Thyroid gland (tissue), 4 donors: ENCODE measurements at regions not wholly inside any gene's neighbourhood (a gene's known extent, or its start where the extent isn't known, plus 50 kb on each side); places are given as distances from the start of the nearest gene placed in this dataset.
"Not testable (repeated sequence)": the region's sequence is repeated elsewhere in the genome, so short reads cannot be mapped to it uniquely, and the experiment has no call there.

Source experiments
- DNase-seq, 2 donors: peaks; one replicate each; pipeline ENCODE4 v3.0.0-alpha.2; 2019
- H3K27ac ChIP-seq, 3 donors: fragments of 200-600 bp; sonication (generic); 1 replicate in 2 of 3; 2 replicates in 1 of 3; pipeline ENCODE4 v1.5.1; 2016 to 2019; ENCODE audit warnings: mild to moderate bottlenecking in 1 of 3, moderate library complexity in 1 of 3
- H3K27me3 ChIP-seq: fragments of 200-600 bp; sonication (generic); one replicate; pipeline ENCODE4 v1.5.1; 2019
- H3K36me3 ChIP-seq, 2 donors: fragments of 200-600 bp; sonication (generic); one replicate each; pipeline ENCODE4 v1.5.1; 2016 to 2019
- H3K4me1 ChIP-seq, 2 donors: fragments of 200-600 bp; sonication (generic); one replicate each; pipeline ENCODE4 v1.5.1; 2017 to 2019
- H3K4me3 ChIP-seq, 3 donors: fragments of 200-600 bp; sonication (generic); replicated peaks in 1 of 3; 1 replicate in 2 of 3; 2 replicates in 1 of 3; pipeline ENCODE4 v1.5.1; 2016; ENCODE audit warnings: mild to moderate bottlenecking in 1 of 3
- H3K9me3 ChIP-seq: fragments of 200-600 bp; sonication (generic); one replicate; pipeline ENCODE4 v1.5.1; 2017
- POLR2A ChIP-seq, 2 donors: fragments of 450-650 bp; IDR thresholded peaks; one replicate each; pipeline ENCODE4 v1.6.1; 2017; ENCODE audit warnings: antibody characterized with exemption in 2 of 2, mild to moderate bottlenecking in 2 of 2, moderate library complexity in 1 of 2
- WGBS, 2 donors: methylation state at CpG; one replicate each; pipeline ENCODE4 v1.1.5; 2017; 5-methylcytosine and 5-hydroxymethylcytosine counted together
- intact Hi-C: fragments of 100-400 bp; cut with DNase I; formaldehyde crosslinking; loops from one replicate; pipeline ENCODE4 v1.15.1; 2023
- TF ChIP-seq, protein P1 (sequence below), 6 experiments: fragments of 200-600 bp in 3 of 6; fragments of 450-650 bp in 3 of 6; sonication (generic) in 3 of 6; IDR thresholded peaks; one replicate each; pipeline ENCODE4 v1.5.1; 2016 to 2019; ENCODE audit warnings: antibody characterized with exemption in 6 of 6, mild to moderate bottlenecking in 2 of 6, inconsistent platforms in 1 of 6, moderate library complexity in 1 of 6

DNA sequence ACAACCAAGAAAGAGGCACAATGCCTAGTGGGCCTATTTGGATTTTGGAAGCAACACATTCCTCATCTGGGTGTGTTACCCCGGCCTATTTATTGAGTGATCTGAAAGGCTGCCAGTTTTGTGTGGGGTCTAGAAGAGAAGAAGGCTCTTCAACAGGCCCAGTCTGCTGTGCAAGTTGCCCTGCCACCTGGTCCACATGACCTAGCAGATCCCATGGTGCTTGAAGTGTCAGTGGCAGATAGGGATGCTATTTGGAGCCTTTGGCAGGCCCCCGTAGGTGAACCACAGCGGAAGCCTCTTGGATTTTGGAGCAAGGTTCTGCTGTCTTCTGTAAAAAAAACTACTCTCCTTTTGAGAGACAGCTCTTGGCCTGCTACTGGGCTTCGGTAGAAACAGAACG, 820.1 kb downstream of the TMTC2 start:
- no peak for DNase-seq
- H3K27me3 ChIP-seq = no peaks in the 10 kb centered on the region
- intact Hi-C loops = no loop called here
- no peaks in the 10 kb centered on the region for H3K9me3 ChIP-seq
- no peak overlapping the region for H3K27ac ChIP-seq
- TF ChIP-seq POLR2A (IDR thresholded peaks at IDR 0.05) = no peak
- TF ChIP-seq, protein P1, sequence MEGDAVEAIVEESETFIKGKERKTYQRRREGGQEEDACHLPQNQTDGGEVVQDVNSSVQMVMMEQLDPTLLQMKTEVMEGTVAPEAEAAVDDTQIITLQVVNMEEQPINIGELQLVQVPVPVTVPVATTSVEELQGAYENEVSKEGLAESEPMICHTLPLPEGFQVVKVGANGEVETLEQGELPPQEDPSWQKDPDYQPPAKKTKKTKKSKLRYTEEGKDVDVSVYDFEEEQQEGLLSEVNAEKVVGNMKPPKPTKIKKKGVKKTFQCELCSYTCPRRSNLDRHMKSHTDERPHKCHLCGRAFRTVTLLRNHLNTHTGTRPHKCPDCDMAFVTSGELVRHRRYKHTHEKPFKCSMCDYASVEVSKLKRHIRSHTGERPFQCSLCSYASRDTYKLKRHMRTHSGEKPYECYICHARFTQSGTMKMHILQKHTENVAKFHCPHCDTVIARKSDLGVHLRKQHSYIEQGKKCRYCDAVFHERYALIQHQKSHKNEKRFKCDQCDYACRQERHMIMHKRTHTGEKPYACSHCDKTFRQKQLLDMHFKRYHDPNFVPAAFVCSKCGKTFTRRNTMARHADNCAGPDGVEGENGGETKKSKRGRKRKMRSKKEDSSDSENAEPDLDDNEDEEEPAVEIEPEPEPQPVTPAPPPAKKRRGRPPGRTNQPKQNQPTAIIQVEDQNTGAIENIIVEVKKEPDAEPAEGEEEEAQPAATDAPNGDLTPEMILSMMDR (IDR thresholded peaks at IDR 0.05) = no peak
- WGBS, 2 donors = 94 to 95% methylated on average over 4 to 5 of the region's 5 CpGs
- no peak overlapping the region for H3K4me3 ChIP-seq
- H3K4me1 ChIP-seq = no peaks in the 10 kb centered on the region
- H3K36me3 ChIP-seq = no peaks in the 10 kb centered on the region

DNA sequence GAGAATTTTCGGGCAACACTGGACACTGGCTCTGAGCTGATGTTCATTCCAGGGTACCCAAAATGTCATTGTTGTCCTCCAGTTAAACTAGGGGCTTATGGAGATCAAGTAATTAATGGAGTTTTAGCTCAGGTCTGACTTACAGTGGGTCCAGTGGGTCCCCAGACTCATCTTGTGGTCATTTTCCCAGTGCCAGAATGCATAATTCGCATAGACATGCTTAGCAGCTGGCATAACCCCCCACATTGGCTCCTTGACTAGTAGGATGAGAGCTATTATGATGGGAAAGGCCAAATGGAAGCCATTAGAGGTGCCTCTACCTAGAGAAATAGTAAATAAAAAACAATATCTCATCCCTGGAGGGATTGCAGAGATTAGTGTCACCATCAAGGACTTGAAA, 818.9 kb downstream of the TMTC2 start:
- TF ChIP-seq, protein P1 (IDR thresholded peaks at IDR 0.05) = no peak
- TF ChIP-seq POLR2A (IDR thresholded peaks at IDR 0.05) = no peak
- intact Hi-C loops = no loop called here
- H3K36me3 ChIP-seq = no peaks in the 10 kb centered on the region
- H3K4me1 ChIP-seq = no peaks in the 10 kb centered on the region
- H3K4me3 ChIP-seq = no peak overlapping the region
- WGBS, 2 donors = 52 to 84% methylated on average over 2 of the region's 2 CpGs
- DNase-seq = no peak
- H3K27ac ChIP-seq = no peak overlapping the region
- H3K27me3 ChIP-seq = no peaks in the 10 kb centered on the region
- no peaks in the 10 kb centered on the region for H3K9me3 ChIP-seq

DNA sequence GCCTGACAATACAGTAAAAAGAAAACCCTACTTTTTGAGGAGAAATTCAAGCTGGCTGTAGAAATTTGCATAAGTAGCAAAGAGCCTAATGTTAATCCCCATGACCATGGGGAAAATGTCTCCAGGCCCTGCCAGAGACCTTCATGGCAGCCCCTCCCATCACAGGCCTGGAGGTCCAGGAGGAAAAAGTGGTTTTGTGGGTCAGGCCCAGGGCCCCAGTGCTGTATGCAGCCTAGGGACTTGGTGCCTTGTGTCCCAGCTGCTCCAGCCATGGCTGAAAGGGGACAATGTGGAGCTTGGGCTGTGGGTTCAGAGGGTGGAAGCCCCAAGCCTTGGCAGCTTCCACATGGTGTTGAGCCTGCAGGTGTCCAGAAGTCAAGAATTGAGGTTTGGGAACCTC, 813.2 kb downstream of the TMTC2 start:
- not testable (repeated sequence) for H3K27me3 ChIP-seq, H3K27ac ChIP-seq

DNA sequence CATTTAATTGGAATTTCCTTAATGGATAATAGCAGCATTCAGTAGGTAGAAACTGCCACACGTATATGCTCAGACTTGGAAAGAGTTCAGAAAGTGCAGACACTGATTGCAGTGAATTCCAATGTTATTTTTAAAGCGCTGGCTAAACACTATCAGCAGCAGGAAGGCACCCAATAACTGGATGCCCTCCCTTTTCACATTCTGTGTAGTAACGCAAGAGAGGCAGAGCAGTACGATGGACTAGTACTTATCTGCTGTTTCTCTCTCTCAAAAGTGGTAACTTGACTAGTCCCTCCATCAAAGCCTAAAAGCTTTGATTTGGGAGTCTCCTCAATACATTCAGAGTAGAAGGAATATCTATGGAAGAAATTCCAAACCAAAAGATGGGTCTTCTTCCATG, 791.0 kb downstream of the TMTC2 start:
- Histone ChIP-seq H3K4me1 (peaks cover 11 to 12% of the 10 kb centered on the region in 2 donors), H3K27me3 (no peaks in the 10 kb centered on the region), H3K27ac (peak overlapping the region in 1 of 3 donors; percentile 19), H3K36me3 (no peaks in the 10 kb centered on the region), H3K4me3 (no peak overlapping the region), H3K9me3 (no peaks in the 10 kb centered on the region)
- TF ChIP-seq POLR2A (IDR thresholded peaks at IDR 0.05) = no peak
- TF ChIP-seq, protein P1 (IDR thresholded peaks at IDR 0.05) = no peak
- intact Hi-C loops = no loop called here
- 10 to 18% methylated on average over 3 to 4 of the region's 4 CpGs for WGBS, 2 donors
- DNase-seq = peak in 1 of 2 donors; percentile 7

More for the DNA sequence above, 813.2 kb downstream of the TMTC2 start:
- intact Hi-C loops, H3K36me3 ChIP-seq, H3K4me1 ChIP-seq, H3K4me3 ChIP-seq, H3K9me3 ChIP-seq, DNase-seq: not testable (repeated sequence)

DNA sequence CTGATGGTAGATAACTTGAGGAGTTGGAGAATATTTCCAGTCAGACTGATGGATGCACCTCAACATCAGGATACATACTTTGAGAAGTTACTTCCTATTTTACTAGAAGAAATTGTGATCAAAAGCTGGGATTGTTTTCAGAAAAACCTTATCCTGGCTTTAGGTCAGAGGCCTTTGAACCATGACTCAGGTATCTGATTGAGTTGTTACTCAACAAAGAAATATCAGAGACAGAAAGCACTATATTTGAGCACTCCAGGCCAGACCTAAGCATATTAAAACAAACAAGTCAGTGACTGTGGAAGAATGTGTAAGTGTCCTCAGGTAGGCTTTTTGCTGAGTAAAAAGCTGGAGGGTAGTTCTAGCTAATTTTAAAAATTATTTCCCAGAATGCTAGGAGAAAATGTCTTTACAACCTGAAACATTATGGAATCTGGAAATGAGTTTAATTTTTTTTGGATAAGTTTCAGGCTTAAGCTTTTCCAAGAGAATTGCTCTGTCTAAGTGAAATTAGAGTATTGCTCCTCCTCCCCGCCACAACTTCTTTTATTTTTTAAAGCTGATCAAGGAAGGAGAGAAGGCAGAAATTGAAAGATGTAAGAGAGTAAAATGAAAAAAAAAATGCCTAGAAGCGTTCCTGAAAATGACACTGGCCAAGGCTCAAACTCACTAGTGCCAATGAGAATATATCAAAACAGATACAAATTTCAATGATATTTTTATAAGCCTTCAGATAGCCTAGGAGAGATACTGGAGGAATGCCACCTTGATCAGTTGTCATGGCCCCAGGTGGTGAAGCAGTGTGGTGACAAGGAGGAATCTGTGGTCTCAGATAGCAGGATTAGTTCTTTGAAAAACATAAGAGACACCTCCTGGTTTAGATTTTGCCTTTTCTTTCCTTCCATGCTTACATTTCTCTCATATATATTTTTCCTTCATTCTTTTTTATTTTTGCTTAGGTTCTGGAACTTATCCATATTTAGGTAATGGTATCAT, 790.3 kb downstream of the TMTC2 start:
- no peak for DNase-seq
- intact Hi-C loops = no loop called here
- Histone ChIP-seq H3K27me3 (no peaks in the 10 kb centered on the region), H3K27ac (peak overlapping the region in 2 of 3 donors; percentile 7 to 19), H3K4me1 (peaks cover 11 to 12% of the 10 kb centered on the region in 2 donors), H3K4me3 (no peak overlapping the region), H3K36me3 (no peaks in the 10 kb centered on the region), H3K9me3 (no peaks in the 10 kb centered on the region)
- TF ChIP-seq, protein P1 (IDR thresholded peaks at IDR 0.05) = no peak
- no peak for TF ChIP-seq POLR2A (IDR thresholded peaks at IDR 0.05)
- WGBS, 2 donors = 47 to 82% methylated on average over 2 of the region's 2 CpGs
